Renal cortical epithelial cell (primary cell): ENCODE measurements at regions not wholly inside any gene's neighbourhood (a gene's known extent, or its start where the extent isn't known, plus 50 kb on each side); places are given as distances from the start of the nearest gene placed in this dataset.

Source experiments
- DNase-seq: peaks from one replicate; pipeline ENCODE4 v3.0.0-alpha.2; 2011; ENCODE audit warnings: low read depth

- DNase-seq = no peak
Measured at GRCh38 chrX:39437670-39438441, 636.6 kb downstream of the MID1IP1 start.

GRCh38 chrX:39438603-39439602 lies 637.6 kb downstream of the MID1IP1 start:
- DNase-seq = no peak

GRCh38 chrX:39439906-39440798 lies 638.9 kb downstream of the MID1IP1 start:
- no peak for DNase-seq

GRCh38 chrX:39440799-39441284 lies 639.6 kb downstream of the MID1IP1 start:
- no peak for DNase-seq

- no peak for DNase-seq
Measured at GRCh38 chrX:39442332-39442731, 641.1 kb downstream of the MID1IP1 start.

GRCh38 chrX:39443240-39443639 lies 642.0 kb downstream of the MID1IP1 start:
- DNase-seq = peak; percentile 46

GRCh38 chrX:39445336-39445735 lies 644.1 kb downstream of the MID1IP1 start:
- no peak for DNase-seq

- DNase-seq = no peak
Measured at GRCh38 chrX:39449352-39449751, 648.1 kb downstream of the MID1IP1 start.

GRCh38 chrX:39450234-39450977 lies 647.4 kb downstream of the BCOR start:
- no peak for DNase-seq

GRCh38 chrX:39451046-39451445 lies 646.7 kb downstream of the BCOR start:
- no peak for DNase-seq

- no peak for DNase-seq
Measured at GRCh38 chrX:39452401-39452800, 645.4 kb downstream of the BCOR start.

GRCh38 chrX:39453889-39454621 lies 643.7 kb downstream of the BCOR start:
- DNase-seq = no peak

GRCh38 chrX:39456894-39457604 lies 640.7 kb downstream of the BCOR start:
- no peak for DNase-seq

GRCh38 chrX:39458779-39459178 lies 639.0 kb downstream of the BCOR start:
- DNase-seq = no peak

- no peak for DNase-seq
Measured at GRCh38 chrX:39459204-39459603, 638.6 kb downstream of the BCOR start.

GRCh38 chrX:39459952-39460351 lies 637.8 kb downstream of the BCOR start:
- no peak for DNase-seq

- DNase-seq = no peak
Measured at GRCh38 chrX:39460499-39460898, 637.3 kb downstream of the BCOR start.

- DNase-seq = no peak
Measured at GRCh38 chrX:39462835-39463234, 634.9 kb downstream of the BCOR start.

- no peak for DNase-seq
Measured at GRCh38 chrX:39464253-39464652, 633.5 kb downstream of the BCOR start.
